T-helper 2 cell (primary cell): ENCODE measurements at regions not wholly inside any gene's neighbourhood (a gene's known extent, or its start where the extent isn't known, plus 50 kb on each side); places are given as distances from the start of the nearest gene placed in this dataset.
"Not testable (repeated sequence)": the region's sequence is repeated elsewhere in the genome, so short reads cannot be mapped to it uniquely, and the experiment has no call there.

Experiments
- DNase-seq, 5 experiments: peaks; one replicate each; pipeline versions ENCODE4 v3.0.0 to v3.0.0-alpha.2; 2012 to 2022

DNA sequence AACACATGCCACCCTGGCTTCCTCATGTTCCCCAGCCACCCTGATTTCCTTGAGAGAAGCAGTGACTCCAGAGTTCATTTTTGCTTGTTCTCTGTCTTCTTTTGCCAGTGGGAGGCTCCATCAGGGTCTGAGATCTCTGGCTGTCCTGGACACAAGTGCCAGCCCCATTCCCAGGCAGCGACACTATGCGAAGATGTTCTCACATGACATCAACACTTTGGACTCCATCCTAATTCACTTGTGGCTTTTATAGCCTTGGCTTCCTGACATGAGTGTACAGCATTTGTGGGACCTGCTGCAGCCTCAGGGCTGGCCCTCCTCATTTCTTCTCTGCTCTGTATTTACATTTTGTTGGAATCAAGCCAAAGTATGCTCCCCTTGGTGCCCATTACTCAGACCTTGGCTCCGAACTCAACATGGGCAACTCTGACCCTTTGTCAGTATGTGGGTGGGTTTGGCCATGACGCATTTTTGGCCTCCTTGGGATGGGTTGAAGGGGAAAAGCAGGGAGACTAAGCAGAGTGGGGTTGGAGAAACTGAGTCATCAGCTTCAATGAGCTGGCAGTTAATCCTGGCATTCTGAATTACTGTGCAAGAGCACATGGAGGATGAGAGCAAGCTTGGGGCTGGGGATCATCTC, 119.0 kb upstream of the EEF2KMT start:
- no peak for DNase-seq

DNA sequence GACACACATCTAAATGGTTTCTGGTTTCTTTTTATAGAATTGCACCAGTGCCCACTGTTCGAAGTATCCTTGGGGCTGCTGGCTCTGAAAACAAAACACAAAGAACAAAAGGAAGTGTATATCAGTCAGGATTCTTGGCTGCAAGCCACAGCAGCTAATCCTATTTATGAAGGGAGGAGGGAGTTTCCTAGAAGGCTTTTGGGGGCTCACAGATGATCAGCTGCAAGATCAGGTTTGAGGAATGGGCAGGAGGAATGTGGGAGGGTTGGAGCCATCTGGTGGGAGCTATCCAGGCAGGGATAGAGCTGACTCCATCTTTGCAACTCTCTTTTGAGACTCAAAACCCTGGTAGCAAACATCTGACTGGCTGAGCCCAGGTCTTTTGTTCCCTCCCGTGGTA, 118.3 kb upstream of the EEF2KMT start:
- no peak for DNase-seq

- DNase-seq: no peak
These were observed 116.9 kb upstream of the EEF2KMT start for GRCh38 chr16:5214466-5214865.

DNA sequence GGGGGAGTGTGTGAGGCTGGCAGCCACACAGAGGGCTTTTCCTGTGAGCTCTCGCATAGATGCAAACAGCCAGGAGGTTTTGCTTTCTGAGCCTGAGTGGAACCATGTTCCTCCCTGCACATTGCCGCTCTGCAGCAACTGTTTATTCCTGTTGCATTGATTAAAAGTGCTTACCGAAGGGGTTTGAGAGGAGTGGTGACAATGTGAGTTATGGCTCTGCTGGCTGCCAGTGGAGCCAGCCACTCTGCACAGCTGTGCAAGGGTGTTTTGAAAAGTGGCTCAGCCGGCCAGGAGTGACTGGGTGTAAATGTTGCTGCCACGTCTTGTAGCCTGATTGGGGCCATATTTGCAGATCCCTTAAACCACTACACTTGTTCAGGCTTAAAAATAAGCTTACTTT, 114.9 kb upstream of the EEF2KMT start:
- not testable (repeated sequence) for DNase-seq

DNA sequence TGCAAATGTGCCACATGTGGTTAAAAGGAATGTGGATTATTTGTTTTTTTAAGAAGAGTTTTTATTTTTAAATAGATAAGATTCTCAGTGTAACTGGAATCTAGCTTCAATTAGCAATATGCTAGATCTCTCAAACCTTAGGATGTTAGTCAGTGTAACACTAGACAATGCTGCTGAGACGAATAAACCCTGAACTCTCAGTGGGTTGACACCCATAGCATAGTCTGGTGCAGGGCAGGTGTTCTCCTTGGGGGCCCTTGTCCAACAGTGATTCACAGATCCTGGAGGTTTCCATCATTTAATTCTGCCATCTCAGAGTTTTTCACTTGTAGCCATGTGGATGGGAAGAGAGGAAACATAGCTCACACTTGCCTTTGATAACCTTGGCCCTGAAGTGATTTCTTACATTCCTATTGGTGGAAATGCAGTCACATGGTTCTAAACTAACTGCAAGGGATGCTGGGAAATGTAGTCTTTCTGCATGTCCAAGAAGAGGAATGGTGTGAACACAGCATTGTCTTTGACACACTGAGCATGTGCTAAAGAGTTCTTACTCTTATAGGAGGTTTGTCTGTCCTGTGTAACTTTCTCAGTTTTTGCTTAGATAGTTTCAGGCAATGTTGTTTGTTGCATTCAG, 110.4 kb upstream of the EEF2KMT start:
- peak in 1 of 5 experiments; percentile 41 for DNase-seq

GRCh38 chr16:5207001-5207523, 109.5 kb upstream of the EEF2KMT start:
- DNase-seq: no peak

DNA sequence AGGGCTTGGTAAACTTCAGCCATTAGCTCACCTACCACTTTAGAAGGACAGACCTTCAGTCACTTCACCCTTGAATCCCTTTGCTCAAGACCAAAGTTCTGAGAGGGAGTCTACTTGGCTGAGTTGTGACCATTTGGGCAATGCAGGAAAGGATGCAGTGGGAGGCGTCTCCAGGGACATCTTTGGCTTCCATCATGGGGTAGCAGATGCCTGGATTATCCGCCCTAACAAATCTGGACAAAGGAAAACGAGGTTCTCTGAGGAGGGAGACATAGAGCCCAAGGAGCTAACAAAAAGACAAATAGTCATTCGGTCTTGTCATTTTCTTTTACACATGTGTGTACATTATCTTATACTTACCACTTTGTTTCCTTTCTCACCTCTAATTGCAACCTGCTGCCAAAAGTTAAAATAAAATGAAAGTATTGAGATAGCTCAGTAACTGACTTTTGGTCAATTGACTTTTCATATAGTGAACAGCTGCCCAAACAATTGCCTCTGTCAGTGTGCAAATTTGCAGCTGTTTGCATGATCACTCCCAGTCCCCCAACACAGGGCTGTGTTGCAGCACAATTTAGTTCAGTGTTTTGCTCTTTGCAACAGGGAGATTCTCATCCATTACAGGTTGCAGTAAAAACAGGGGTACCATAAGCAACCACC, 108.9 kb upstream of the EEF2KMT start:
- DNase-seq: peak in 1 of 5 experiments; percentile 16

DNA sequence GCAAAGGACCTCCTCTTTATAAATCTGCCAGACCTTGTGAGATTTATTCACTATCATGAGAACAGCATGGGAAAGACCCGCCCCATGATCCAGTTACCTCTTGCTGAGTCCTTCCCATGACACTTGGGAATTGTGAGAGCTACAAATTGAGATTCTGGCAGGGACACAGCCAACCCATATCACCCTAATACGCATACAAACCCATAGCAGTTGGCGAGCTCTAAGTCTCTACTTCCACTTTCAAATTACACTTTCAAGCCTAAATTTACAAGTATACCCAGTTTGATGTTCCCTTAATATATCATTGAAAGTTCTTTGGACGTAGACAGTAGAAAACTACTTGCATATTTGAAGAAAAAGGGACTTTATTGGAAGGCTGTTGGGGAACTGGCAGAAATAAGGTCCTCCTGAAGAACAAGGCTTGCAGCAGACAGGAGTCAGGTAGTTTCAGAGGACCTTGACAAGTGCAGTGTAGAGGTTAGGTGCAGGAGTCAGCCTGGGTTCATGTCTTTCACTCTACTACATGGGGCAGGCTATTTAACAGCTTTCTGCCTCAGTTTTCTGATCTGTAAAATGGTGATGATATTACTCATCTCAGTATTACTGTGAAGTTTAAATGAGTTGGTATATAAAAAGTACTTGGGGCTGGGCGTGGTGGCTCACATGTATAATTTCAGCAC, 107.9 kb upstream of the EEF2KMT start:
- DNase-seq: peak in 1 of 5 experiments; percentile 29

- not testable (repeated sequence) for DNase-seq
These were observed 106.1 kb upstream of the EEF2KMT start for GRCh38 chr16:5203675-5204074.

DNA sequence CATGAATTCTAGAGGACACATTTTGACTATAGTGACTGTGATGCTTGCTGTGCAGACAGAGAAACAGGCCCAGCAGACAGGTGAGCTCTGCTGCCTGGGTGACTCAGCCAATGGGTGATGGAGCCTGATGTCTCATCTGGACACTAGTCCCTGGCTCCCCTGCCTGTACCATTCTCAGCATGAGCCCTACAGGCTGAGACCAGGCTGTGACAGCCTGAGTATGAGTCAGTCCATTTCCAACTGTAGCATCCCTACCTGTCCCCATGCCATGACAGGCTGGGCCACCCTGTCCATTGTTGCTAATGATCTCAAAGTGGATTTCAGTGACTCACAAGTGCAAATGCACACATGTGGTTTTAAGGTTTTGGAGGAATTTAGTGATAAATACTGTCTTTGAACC, 102.5 kb upstream of the EEF2KMT start:
- no peak for DNase-seq

DNA sequence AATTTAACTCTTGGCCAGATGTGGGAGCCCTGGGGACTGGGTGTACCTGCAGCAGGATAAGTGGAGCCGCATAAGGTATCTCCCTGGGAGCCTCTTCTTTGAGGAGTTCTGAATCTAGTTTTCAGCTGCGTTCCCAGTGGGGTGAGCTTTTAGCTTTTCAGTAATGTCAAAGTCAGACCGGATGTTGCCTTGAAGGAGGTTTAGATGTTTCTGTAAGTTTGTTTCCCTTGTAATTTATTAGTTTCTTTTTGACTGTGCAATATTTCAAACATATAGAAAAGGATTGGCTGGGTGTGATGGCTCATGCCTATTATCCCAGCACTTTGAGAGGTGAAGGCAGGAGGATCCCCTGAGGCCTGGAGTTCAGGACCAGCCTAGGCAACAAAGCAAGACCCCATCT, 98.6 kb upstream of the EEF2KMT start:
- no peak for DNase-seq

GRCh38 chr16:5193861-5194260, 96.3 kb upstream of the EEF2KMT start:
- no peak for DNase-seq

DNA sequence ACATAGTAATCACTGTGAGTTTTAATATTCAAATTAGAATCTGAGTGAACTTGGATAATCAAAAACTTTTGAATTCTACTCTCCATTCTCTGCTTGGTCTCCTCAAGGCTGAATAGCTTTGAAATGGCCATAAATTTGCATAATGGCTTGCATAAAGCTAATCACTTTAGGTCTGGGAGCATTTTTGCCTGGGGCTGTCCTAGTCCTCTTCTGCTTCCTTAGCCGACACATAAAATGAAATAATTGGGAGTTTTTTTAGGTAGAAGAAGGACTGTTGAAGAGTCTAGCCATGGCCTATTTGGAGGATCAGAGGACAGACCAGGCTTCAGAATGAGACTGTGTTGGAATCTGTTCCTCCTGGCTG, 91.4 kb upstream of the EEF2KMT start:
- no peak for DNase-seq

DNA sequence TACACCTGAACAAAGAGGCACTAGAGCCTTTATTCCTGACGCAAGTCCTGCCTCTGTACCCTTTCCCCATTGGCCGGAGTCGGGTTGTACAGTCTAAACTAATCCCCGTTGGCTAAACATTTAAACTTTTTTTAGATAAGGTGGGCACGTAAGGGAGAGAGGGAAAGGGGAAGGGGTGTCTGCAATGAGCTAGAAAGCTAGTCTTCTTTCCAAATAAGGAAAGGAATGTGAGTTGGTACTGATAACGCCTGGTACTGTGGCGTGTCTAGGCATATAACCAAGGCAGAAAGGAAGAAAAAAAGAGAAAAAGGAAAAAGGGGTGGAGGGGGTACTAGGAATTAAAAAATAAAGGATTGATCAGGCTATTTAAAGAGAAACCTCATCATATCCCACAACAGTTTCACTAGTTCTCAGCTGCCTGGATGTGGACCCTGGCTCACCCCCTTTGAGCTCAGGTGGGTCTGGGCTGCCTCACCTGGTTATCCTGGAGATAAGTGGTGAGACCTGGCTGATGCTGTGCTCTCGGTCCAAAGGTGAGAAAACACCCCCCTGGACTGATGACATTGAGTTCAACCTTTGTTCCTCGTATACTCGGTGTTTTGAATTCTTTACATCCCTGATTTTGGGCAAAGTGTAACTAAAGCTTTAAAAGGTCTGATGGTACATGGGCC, 90.9 kb upstream of the EEF2KMT start:
- no peak for DNase-seq

DNA sequence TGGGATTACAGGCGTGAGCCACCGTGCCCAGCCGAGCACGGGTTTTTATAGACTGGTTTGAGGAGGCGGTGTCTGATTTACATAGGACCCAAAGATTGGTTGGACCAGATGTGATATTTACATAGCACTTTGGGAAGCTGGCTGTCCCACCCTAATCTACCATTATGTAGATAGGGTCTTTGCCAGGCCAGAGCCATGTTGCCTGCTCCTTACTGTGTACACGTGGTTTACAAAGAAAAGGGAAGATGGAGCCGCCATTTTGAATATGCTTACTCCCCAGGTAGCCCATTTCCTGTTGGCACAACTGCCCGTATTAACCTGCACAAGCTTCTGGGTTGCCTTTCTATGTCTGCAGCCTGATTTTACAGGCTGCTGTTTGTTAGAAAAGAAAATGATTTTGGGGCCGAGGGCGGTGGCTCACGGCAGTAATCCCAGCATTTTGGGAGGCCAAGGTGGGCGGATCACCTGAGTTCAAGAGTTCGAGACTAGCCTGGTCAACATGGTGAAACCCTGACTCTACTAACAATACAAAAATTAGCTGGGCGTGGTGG, 89.9 kb upstream of the EEF2KMT start:
- DNase-seq: no peak

DNA sequence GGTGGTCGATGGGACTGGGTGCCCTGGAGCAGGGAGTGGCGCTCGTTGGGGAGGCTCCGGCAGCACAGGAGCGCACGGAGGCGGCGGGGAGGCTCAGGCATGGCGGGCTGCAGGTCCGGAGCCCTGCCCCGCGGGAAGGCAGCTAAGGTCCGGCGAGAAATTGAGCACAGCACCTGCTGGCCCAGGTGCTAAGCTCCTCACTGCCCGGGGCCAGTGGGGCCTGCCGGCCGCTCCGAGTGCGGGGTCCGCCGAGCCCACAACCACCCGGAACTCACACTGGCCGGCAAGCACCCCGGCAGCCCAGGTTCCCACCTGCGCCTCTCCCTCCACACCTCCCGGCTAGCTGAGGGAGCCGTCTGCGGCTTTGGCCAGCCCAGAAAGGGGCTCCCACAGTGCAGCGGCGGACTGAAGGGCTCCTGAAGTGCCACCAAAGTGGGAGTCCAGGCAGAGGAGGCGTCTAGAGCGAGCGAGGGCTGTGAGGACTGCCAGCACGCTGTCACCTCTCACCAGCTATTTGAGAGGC, 88.8 kb upstream of the EEF2KMT start:
- DNase-seq: no peak

- no peak for DNase-seq
These were observed 78.9 kb upstream of the EEF2KMT start for GRCh38 chr16:5176505-5176904.

- no peak for DNase-seq
These were observed 77.7 kb upstream of the EEF2KMT start for GRCh38 chr16:5175266-5175665.

- DNase-seq: no peak
These were observed 68.9 kb upstream of the EEF2KMT start for GRCh38 chr16:5166486-5166885.

DNA sequence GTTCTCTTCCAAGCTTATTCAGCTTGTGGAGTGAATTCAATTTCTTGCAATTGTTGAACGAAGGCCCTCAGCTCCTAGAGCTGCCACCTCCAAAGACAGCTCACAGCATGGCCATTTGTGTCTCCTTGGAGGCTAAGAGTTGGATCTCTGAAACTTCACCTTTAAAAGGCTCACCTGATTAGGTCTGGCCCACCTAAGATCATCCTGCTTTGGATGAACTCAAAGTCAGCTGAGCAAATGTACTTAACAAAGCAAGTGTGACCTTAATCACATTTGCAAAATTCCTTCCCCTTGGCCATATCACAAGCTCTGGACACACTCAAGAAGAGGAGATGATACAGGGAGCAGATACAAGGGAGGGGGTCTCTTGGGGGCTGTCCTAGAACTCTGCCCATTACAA, 67.8 kb upstream of the EEF2KMT start:
- DNase-seq: not testable (repeated sequence)

GRCh38 chr16:5162801-5163200, 65.2 kb upstream of the EEF2KMT start:
- not testable (repeated sequence) for DNase-seq

GRCh38 chr16:5161888-5162287, 64.3 kb upstream of the EEF2KMT start:
- not testable (repeated sequence) for DNase-seq
